GM13977 (cell line): ENCODE measurements at regions not wholly inside any gene's neighbourhood (a gene's known extent, or its start where the extent isn't known, plus 50 kb on each side); places are given as distances from the start of the nearest gene placed in this dataset.

ENCODE experiments used
- DNase-seq: peaks from one replicate; pipeline ENCODE4 v3.0.0; 2012; ENCODE audit warnings: low spot score
- in situ Hi-C: fragments of 300-500 bp; cut with MboI; formaldehyde crosslinking; loops from one replicate; pipeline ENCODE4 v1.12.0; 2022; ENCODE audit warnings: low sequenced_read_pairs, low pct_unique_long_range_greater_than_20kb, mixed read lengths, inconsistent platforms; ENCODE audit not compliant: unreplicated experiment
- TF ChIP-seq, protein P1 (sequence below): IDR thresholded peaks from 2 replicates; pipeline ENCODE4 v1.5.1; 2012; ENCODE audit warnings: mild to moderate bottlenecking, control low read depth; ENCODE audit not compliant: insufficient read depth; ENCODE audit errors: extremely low read depth, missing control alignments

DNA sequence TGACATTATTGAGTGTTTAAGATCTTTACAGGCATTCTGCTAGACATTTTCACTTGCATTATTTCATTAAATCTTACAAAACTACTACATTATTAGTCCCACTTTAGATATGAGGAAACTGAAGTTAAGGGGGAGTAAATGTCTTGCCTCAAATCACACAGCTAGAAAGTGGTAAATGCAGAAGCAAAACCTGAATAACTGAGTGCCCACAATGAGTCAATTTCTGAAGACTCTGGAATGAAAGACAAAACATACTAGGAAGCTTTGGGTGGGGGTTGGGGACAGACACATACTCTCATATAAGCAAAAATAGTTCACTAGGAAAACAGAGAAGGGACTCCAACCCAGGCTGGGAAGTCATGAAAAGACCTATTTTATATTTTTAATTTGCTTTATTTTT lies 214.4 kb upstream of the LRATD1 start:
- TF ChIP-seq, protein P1, sequence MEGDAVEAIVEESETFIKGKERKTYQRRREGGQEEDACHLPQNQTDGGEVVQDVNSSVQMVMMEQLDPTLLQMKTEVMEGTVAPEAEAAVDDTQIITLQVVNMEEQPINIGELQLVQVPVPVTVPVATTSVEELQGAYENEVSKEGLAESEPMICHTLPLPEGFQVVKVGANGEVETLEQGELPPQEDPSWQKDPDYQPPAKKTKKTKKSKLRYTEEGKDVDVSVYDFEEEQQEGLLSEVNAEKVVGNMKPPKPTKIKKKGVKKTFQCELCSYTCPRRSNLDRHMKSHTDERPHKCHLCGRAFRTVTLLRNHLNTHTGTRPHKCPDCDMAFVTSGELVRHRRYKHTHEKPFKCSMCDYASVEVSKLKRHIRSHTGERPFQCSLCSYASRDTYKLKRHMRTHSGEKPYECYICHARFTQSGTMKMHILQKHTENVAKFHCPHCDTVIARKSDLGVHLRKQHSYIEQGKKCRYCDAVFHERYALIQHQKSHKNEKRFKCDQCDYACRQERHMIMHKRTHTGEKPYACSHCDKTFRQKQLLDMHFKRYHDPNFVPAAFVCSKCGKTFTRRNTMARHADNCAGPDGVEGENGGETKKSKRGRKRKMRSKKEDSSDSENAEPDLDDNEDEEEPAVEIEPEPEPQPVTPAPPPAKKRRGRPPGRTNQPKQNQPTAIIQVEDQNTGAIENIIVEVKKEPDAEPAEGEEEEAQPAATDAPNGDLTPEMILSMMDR, result no peak
- DNase-seq, result no peak
- in situ Hi-C loops, result no loop called here

- DNase-seq, result no peak
- in situ Hi-C loops, result no loop called here
- TF ChIP-seq, protein P1, result no peak
Observed at GRCh38 chr2:14420851-14421250, 211.7 kb upstream of the LRATD1 start.

DNA sequence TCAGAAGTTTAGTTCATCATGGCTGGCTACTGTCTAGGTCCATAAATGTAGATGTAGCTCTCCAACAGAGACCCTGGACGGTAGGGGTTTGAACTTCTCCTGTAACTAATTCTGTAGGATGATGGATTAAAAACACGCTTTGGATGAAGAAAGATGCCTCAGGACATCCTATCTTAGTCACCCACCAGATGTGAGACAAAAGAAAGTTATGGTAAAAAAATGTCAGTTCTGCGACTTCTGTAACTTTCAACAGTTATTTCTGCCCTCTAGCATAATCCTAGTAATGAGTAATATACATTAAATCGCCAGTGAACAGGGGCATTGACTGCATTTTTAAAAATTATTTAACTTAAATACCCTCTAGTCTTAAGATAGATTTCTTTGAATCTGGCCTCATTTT lies 210.1 kb upstream of the LRATD1 start:
- TF ChIP-seq, protein P1, result no peak
- in situ Hi-C loops, result no loop called here

GRCh38 chr2:14423145-14423906 lies 209.2 kb upstream of the LRATD1 start:
- in situ Hi-C loops, result no loop called here
- TF ChIP-seq, protein P1, result no peak
- no peak for DNase-seq

More for the DNA sequence above, 210.1 kb upstream of the LRATD1 start:
- no peak for DNase-seq

DNA sequence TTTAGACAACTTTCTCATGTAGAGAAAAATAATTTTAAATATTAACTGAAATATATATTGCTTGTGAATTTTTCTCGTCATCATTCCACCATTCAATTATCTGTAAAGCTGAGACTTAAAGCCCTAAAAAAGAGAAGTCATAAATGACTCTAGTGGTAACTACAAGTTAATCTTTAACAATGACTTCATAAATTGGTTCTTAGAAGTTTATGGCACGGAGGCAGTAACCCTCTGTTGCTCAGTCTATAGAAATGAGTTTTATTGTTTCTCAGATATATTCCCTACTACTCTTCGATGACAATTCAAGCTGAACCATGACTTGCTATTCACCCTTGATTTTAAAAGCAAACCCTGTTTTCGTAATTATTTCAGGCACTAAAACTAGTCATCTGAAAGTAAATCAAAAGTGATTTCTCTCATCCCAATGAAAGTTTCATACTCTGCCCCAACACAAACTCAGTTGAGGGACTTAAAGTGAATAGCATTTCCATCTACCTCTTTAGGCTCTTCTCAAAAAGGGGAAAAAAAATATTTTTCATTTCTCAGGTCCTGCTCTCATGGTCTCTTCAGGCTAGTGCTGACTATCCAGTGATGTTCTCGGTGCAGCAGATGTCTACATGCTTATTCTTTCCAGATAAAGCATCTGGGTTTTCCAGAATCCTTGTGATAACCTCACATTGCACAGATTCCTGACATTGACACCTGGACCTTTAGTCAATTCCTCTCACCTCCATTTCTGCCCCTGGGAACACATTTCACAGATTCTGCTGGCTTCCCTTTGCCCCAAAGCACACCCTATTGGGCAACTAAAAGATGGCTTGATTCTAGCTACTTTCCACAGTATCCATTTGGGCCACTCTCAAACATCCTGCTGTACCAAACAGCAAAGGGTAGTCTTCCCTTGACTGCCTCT lies 207.8 kb upstream of the LRATD1 start:
- DNase-seq, result peak; percentile 10
- in situ Hi-C loops, result no loop called here
- TF ChIP-seq, protein P1, result no peak

DNA sequence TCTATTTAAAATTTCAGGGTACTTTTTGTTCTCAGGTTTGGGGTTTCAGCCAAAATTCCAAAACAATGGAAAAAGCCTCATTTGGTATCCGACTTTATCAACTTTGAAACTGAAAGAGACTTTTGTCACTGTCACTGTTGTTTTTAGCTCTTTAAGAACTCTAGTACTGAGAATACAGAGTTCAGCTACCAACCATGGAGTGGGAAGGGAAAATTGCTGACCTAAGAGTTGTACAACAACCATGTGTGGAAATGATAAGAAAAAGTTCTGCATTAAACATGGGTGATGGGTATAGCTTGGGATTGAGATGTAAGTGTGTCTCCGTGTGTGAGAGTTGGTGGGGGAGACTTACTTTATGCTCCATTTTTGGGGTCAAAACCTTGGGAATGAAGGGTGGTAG lies 206.6 kb upstream of the LRATD1 start:
- TF ChIP-seq, protein P1, result no peak
- DNase-seq, result no peak
- in situ Hi-C loops, result no loop called here
